Astrocyte of the spinal cord (primary cell): ENCODE measurements at regions not wholly inside any gene's neighbourhood (a gene's known extent, or its start where the extent isn't known, plus 50 kb on each side); places are given as distances from the start of the nearest gene placed in this dataset.
"Not testable (repeated sequence)": the region's sequence is repeated elsewhere in the genome, so short reads cannot be mapped to it uniquely, and the experiment has no call there.

Source experiments
- DNase-seq: peaks from one replicate; pipeline ENCODE4 v3.0.0; 2011; ENCODE audit warnings: low read depth, low spot score
- H3K4me3 ChIP-seq: 2 replicates; pipeline ENCODE4 v1.5.1; 2011; ENCODE audit warnings: low read depth, mild to moderate bottlenecking, low read length, moderate library complexity
- CTCF ChIP-seq: IDR thresholded peaks from 2 replicates; pipeline ENCODE4 v1.5.1; 2012; ENCODE audit warnings: low read depth, mild to moderate bottlenecking, low read length, inconsistent platforms
- in situ Hi-C: cut with HindIII; loops from 2 replicates; pipeline ENCODE4 v1.10.0; 2017; ENCODE audit warnings: low sequenced_read_pairs

- H3K4me3 ChIP-seq, result no peak overlapping the region
- no peak for DNase-seq
- in situ Hi-C loops, result no loop called here
- TF ChIP-seq CTCF, result no peak
Observed at GRCh38 chr7:68707159-68707558, 891.1 kb upstream of the AUTS2 start.

- no peak for TF ChIP-seq CTCF
- no peak for DNase-seq
- H3K4me3 ChIP-seq, result no peak overlapping the region
- in situ Hi-C loops, result no loop called here
Observed at GRCh38 chr7:68707958-68708357, 890.3 kb upstream of the AUTS2 start.

- no peak for TF ChIP-seq CTCF
- in situ Hi-C loops, result no loop called here
- DNase-seq, result no peak
- H3K4me3 ChIP-seq, result no peak overlapping the region
Observed at GRCh38 chr7:68712956-68713495, 885.2 kb upstream of the AUTS2 start.

GRCh38 chr7:68714135-68714534, 884.1 kb upstream of the AUTS2 start:
- DNase-seq, in situ Hi-C loops, H3K4me3 ChIP-seq: not testable (repeated sequence)

- in situ Hi-C loops, result no loop called here
- H3K4me3 ChIP-seq, result no peak overlapping the region
- DNase-seq, result no peak
- no peak for TF ChIP-seq CTCF
Observed at GRCh38 chr7:68715907-68716306, 882.4 kb upstream of the AUTS2 start.

GRCh38 chr7:68717176-68717575, 881.1 kb upstream of the AUTS2 start:
- in situ Hi-C loops, result no loop called here
- no peak for DNase-seq
- no peak overlapping the region for H3K4me3 ChIP-seq
- no peak for TF ChIP-seq CTCF

GRCh38 chr7:68718097-68718551, 880.2 kb upstream of the AUTS2 start:
- in situ Hi-C loops, result no loop called here
- H3K4me3 ChIP-seq, result no peak overlapping the region
- DNase-seq, result no peak
- no peak for TF ChIP-seq CTCF
